Vagina (tissue), 2 donors: ENCODE measurements at regions not wholly inside any gene's neighbourhood (a gene's known extent, or its start where the extent isn't known, plus 50 kb on each side); places are given as distances from the start of the nearest gene placed in this dataset.

Experiments
- CTCF ChIP-seq, 3 experiments: fragments of 450-650 bp in 2 of 3; fragments of 200-600 bp in 1 of 3; sonication (generic) in 1 of 3; IDR thresholded peaks; one replicate each; pipeline ENCODE4 v1.5.1; 2017 to 2019; ENCODE audit warnings: antibody characterized with exemption in 3 of 3, mild to moderate bottlenecking in 2 of 3, moderate library complexity in 2 of 3
- POLR2A ChIP-seq, 2 donors: fragments of 450-650 bp; IDR thresholded peaks; one replicate each; pipeline ENCODE4 v1.6.1; 2017; ENCODE audit warnings: antibody characterized with exemption in 2 of 2, mild to moderate bottlenecking in 2 of 2, moderate library complexity in 2 of 2
- POLR2AphosphoS5 ChIP-seq, 2 donors: sonication (generic); formaldehyde crosslinking; IDR thresholded peaks; one replicate each; pipeline ENCODE4 v1.9.0; 2017; ENCODE audit warnings: antibody characterized with exemption in 2 of 2, mild to moderate bottlenecking in 2 of 2, low read depth in 1 of 2; ENCODE audit not compliant: insufficient read depth in 1 of 2

GRCh38 chr2:172294983-172295382 lies 132.4 kb upstream of the ITGA6 start:
- no peak for TF ChIP-seq POLR2A (IDR thresholded peaks at IDR 0.05)
- TF ChIP-seq CTCF (IDR thresholded peaks at IDR 0.05): no peak
- TF ChIP-seq POLR2AphosphoS5 (IDR thresholded peaks at IDR 0.05; ENCODE audit: insufficient read depth in 1 of 2, low read depth in 1 of 2): no peak
